H1 (cell line): ENCODE measurements at regions not wholly inside any gene's neighbourhood (a gene's known extent, or its start where the extent isn't known, plus 50 kb on each side); places are given as distances from the start of the nearest gene placed in this dataset.

Source experiments
- CTCF ChIA-PET: fragments of 300-600 bp; sonication (Branson Sonifier 250); formaldehyde crosslinking; loops from one replicate; lab custom pipeline; 2021; ENCODE audit not compliant: partially characterized antibody; lab: Charles Lee
- POLR2A ChIA-PET: fragments of 300-600 bp; sonication (Branson Sonifier 250); formaldehyde crosslinking; loops from one replicate; lab custom pipeline; 2021; ENCODE audit warnings: inconsistent platforms; ENCODE audit not compliant: partially characterized antibody; lab: Charles Lee
- DNase-seq, 2 experiments: peaks; one replicate each; pipeline versions ENCODE4 v3.0.0 to v3.0.0-alpha.2; 2010 to 2022; ENCODE audit warnings: low spot score in 2 of 2, low read depth in 1 of 2, mixed read lengths in 1 of 2
- FAIRE-seq: peaks from 2 replicates; lab custom pipeline; 2011; peaks lifted over from hg19 to GRCh38; lab: Jason Lieb, UNC
- H2AFZ ChIP-seq: 2 replicates; pipeline ENCODE4 v1.8.1; 2012; ENCODE audit warnings: low read length, inconsistent platforms
- H2AK5ac ChIP-seq: 2 replicates; pipeline ENCODE4 v1.6.1; 2013; ENCODE audit warnings: low read depth, low read length
- H2BK120ac ChIP-seq: replicated peaks from 2 replicates; pipeline ENCODE3; 2013; ENCODE audit warnings: low read depth, low read length, inconsistent platforms
- H2BK12ac ChIP-seq: 2 replicates; pipeline ENCODE4 v1.6.1; 2013; ENCODE audit warnings: low read depth, low read length
- H2BK15ac ChIP-seq: 2 replicates; pipeline ENCODE4 v1.6.1; 2013; ENCODE audit warnings: low read length
- H2BK20ac ChIP-seq: 2 replicates; pipeline ENCODE4 v1.6.1; 2013; ENCODE audit warnings: low read length
- H2BK5ac ChIP-seq: 2 replicates; pipeline ENCODE4 v1.6.1; 2013; ENCODE audit warnings: low read depth, low read length
- H3K14ac ChIP-seq: 2 replicates; pipeline ENCODE4 v1.6.1; 2013; ENCODE audit warnings: inconsistent platforms; ENCODE audit not compliant: insufficient read length
- H3K18ac ChIP-seq: 2 replicates; pipeline ENCODE4 v1.6.1; 2013; ENCODE audit warnings: low read length; ENCODE audit errors: extremely low read depth
- H3K23ac ChIP-seq: 2 replicates; pipeline ENCODE4 v1.6.1; 2013; ENCODE audit warnings: inconsistent platforms; ENCODE audit not compliant: insufficient read length
- H3K23me2 ChIP-seq: 2 replicates; pipeline ENCODE4 v1.6.1; 2013; ENCODE audit warnings: low read depth, low read length
- H3K27ac ChIP-seq: 2 replicates; pipeline ENCODE4 v1.6.1; 2011; ENCODE audit warnings: low read depth, low read length, inconsistent platforms
- H3K27me3 ChIP-seq, 4 experiments: replicated peaks in 1 of 4; 1 replicate in 1 of 4; 2 replicates in 3 of 4; pipeline versions ENCODE4 v1.6.1 to v1.8.1; 2011 to 2013; ENCODE audit warnings: low read length in 3 of 4, mild to moderate bottlenecking in 3 of 4, inconsistent platforms in 2 of 4, mixed read lengths in 2 of 4, moderate library complexity in 1 of 4; ENCODE audit not compliant: control insufficient read depth in 3 of 4, insufficient read depth in 3 of 4; ENCODE audit errors: extremely low read depth in 1 of 4
- H3K36me3 ChIP-seq, 4 experiments: 2 replicates each; pipeline versions ENCODE4 v1.6.1 to v1.8.1; 2011 to 2013; ENCODE audit warnings: mild to moderate bottlenecking in 4 of 4, low read length in 3 of 4, moderate library complexity in 2 of 4, control low read depth in 1 of 4, inconsistent platforms in 1 of 4; ENCODE audit not compliant: insufficient read depth in 4 of 4, control insufficient read depth in 2 of 4
- H3K4ac ChIP-seq: replicated peaks from 2 replicates; pipeline ENCODE3; 2013; ENCODE audit warnings: low read length, low read depth, mixed read lengths, inconsistent platforms; ENCODE audit not compliant: insufficient read length
- H3K4me1 ChIP-seq, 4 experiments: replicated peaks in 1 of 4; 1 replicate in 1 of 4; 2 replicates in 3 of 4; pipeline versions ENCODE4 v1.6.1 to v1.8.1; 2011 to 2013; ENCODE audit warnings: low read length in 3 of 4, inconsistent platforms in 2 of 4, mixed read lengths in 1 of 4; ENCODE audit not compliant: insufficient read depth in 4 of 4, control insufficient read depth in 3 of 4
- H3K4me2 ChIP-seq, 2 experiments: 2 replicates each; pipeline versions ENCODE4 v1.6.1 to v1.8.1; 2011 to 2013; ENCODE audit warnings: low read depth in 2 of 2, low read length in 2 of 2, control low read depth in 1 of 2, inconsistent platforms in 1 of 2, mild to moderate bottlenecking in 1 of 2; ENCODE audit not compliant: insufficient read depth in 1 of 2
- H3K4me3 ChIP-seq, 4 experiments: fragments of 200-600, 300-600 bp in 1 of 4; sonication (generic), shearing (Covaris generic), sonication (Bioruptor Twin) in 1 of 4; 2 replicates each; pipeline versions ENCODE4 v1.5.1 to v1.8.1; 2011 to 2016; ENCODE audit warnings: low read length in 4 of 4, low read depth in 3 of 4, control low read depth in 2 of 4, inconsistent platforms in 2 of 4, mild to moderate bottlenecking in 2 of 4, mixed read lengths in 1 of 4, moderate library complexity in 1 of 4; ENCODE audit not compliant: insufficient read depth in 2 of 4; ENCODE audit errors: extremely low read depth in 1 of 4
- H3K56ac ChIP-seq: replicated peaks from 2 replicates; pipeline ENCODE3; 2013; ENCODE audit warnings: low read depth, mild to moderate bottlenecking, mixed read lengths, low read length, inconsistent platforms; ENCODE audit not compliant: insufficient read length
- H3K79me1 ChIP-seq: 2 replicates; pipeline ENCODE4 v1.6.1; 2013; ENCODE audit warnings: low read depth, low read length, control low read depth
- H3K79me2 ChIP-seq, 2 experiments: 2 replicates each; pipeline versions ENCODE4 v1.6.1 to v1.8.1; 2012 to 2013; ENCODE audit warnings: low read length in 2 of 2, mild to moderate bottlenecking in 2 of 2, inconsistent platforms in 1 of 2; ENCODE audit not compliant: insufficient read depth in 2 of 2, control insufficient read depth in 1 of 2
- H3K9ac ChIP-seq, 4 experiments: replicated peaks in 1 of 4; 1 replicate in 1 of 4; 2 replicates in 3 of 4; pipeline versions ENCODE4 v1.6.1 to v1.8.1; 2011 to 2013; ENCODE audit warnings: low read depth in 3 of 4, low read length in 3 of 4, control low read depth in 2 of 4, mild to moderate bottlenecking in 2 of 4, moderate library complexity in 2 of 4, inconsistent platforms in 1 of 4; ENCODE audit errors: extremely low read depth in 1 of 4
- H3K9me3 ChIP-seq, 2 experiments: 2 replicates each; pipeline versions ENCODE4 v1.6.1 to v1.8.1; 2012 to 2013; ENCODE audit warnings: mild to moderate bottlenecking in 2 of 2, moderate library complexity in 2 of 2, control low read depth in 1 of 2, inconsistent platforms in 1 of 2, low read depth in 1 of 2, low read length in 1 of 2, mixed read lengths in 1 of 2; ENCODE audit not compliant: insufficient read depth in 2 of 2
- H4K20me1 ChIP-seq, 2 experiments: replicated peaks in 1 of 2; 2 replicates each; pipeline versions ENCODE3 to v1.8.1; 2011 to 2013; ENCODE audit warnings: inconsistent platforms in 2 of 2, low read length in 2 of 2, mild to moderate bottlenecking in 1 of 2; ENCODE audit not compliant: insufficient read depth in 2 of 2, control insufficient read depth in 1 of 2
- H4K5ac ChIP-seq: 2 replicates; pipeline ENCODE4 v1.6.1; 2013; ENCODE audit warnings: low read length, low read depth, mixed read lengths, inconsistent platforms; ENCODE audit not compliant: insufficient read length
- H4K8ac ChIP-seq: 2 replicates; pipeline ENCODE4 v1.8.0; 2013; ENCODE audit warnings: mild to moderate bottlenecking, moderate library complexity, low read length, inconsistent platforms; ENCODE audit not compliant: insufficient read depth; ENCODE audit errors: extremely low read depth
- H4K91ac ChIP-seq: replicated peaks from 2 replicates; pipeline ENCODE3; 2013; ENCODE audit warnings: low read length, mixed read lengths, inconsistent platforms; ENCODE audit not compliant: insufficient read length
- BRCA1 ChIP-seq: IDR thresholded peaks from 2 replicates; pipeline ENCODE4 v1.6.1; 2012; ENCODE audit warnings: low read depth, low read length, improper control_type of control experiment
- FOSL1 ChIP-seq: IDR thresholded peaks from 2 replicates; pipeline ENCODE4 v1.6.1; 2011; ENCODE audit warnings: mild to moderate bottlenecking, low read depth, low read length, moderate library complexity; ENCODE audit not compliant: insufficient read depth
- HDAC2 ChIP-seq, 2 experiments: fragments of 300-600 bp in 1 of 2; sonication (generic) in 1 of 2; IDR thresholded peaks; 2 replicates each; pipeline ENCODE4 v1.6.1; 2011 to 2012; ENCODE audit warnings: low read depth in 2 of 2, low read length in 2 of 2, mild to moderate bottlenecking in 2 of 2, moderate library complexity in 2 of 2, borderline replicate concordance in 1 of 2, inconsistent platforms in 1 of 2
- JUN ChIP-seq: IDR thresholded peaks from 2 replicates; pipeline ENCODE4 v1.6.1; 2011; ENCODE audit warnings: low read depth, mild to moderate bottlenecking, improper control_type of control experiment, low read length
- JUND ChIP-seq: IDR thresholded peaks from 2 replicates; pipeline ENCODE4 v1.6.1; 2011; ENCODE audit warnings: mild to moderate bottlenecking, improper control_type of control experiment, low read length
- RXRA ChIP-seq: IDR thresholded peaks from 2 replicates; pipeline ENCODE4 v1.6.1; 2011; ENCODE audit warnings: low read depth, mild to moderate bottlenecking, low read length, moderate library complexity; ENCODE audit not compliant: insufficient read depth
- TAF7 ChIP-seq: optimal IDR thresholded peaks from 2 replicates; pipeline ENCODE3; 2011; ENCODE audit warnings: low read depth, mild to moderate bottlenecking, inconsistent platforms, low read length, moderate library complexity, borderline replicate concordance
- ZNF274 ChIP-seq: IDR thresholded peaks from 2 replicates; pipeline ENCODE4 v1.7.0; 2012; ENCODE audit warnings: low read length, borderline replicate concordance; ENCODE audit errors: extremely low read depth
- WGBS, 2 experiments: shearing (Covaris generic) in 1 of 2; methylation state at CpG; one replicate each; pipeline versions ENCODE4 v1.1.6 to v1.1.7; 2013 to 2015; ENCODE audit warnings: low lambda C conversion rate in 2 of 2, mixed read lengths in 2 of 2, inconsistent platforms in 1 of 2, low coverage in 1 of 2, missing lambda C conversion rate in 1 of 2; ENCODE audit not compliant: insufficient replicate concordance in 2 of 2, insufficient coverage in 1 of 2, insufficient read length in 1 of 2; ENCODE audit errors: extremely low coverage in 1 of 2, missing lambda C conversion rate in 1 of 2; 5-methylcytosine and 5-hydroxymethylcytosine counted together

GRCh38 chr4:123621072-123621705, 224.6 kb downstream of the SPRY1 start:
- 90% methylated on average over 5 of the region's 5 CpGs; no CpG with 5 or more reads in 1 of the 2 experiments for WGBS, 2 experiments
- DNase-seq = no peak
- no peak for FAIRE-seq

More at GRCh38 chr4:123621072-123621705, 224.6 kb downstream of the SPRY1 start:
- Histone ChIP-seq H3K23ac (no peak overlapping the region), H3K79me2 (no peaks in the 10 kb centered on the region), H3K4ac (no peak overlapping the region), H3K4me2 (no peak overlapping the region), H4K20me1 (no peaks in the 10 kb centered on the region), H3K36me3 (no peaks in the 10 kb centered on the region), H3K23me2 (no peaks in the 10 kb centered on the region), H3K9ac (no peak overlapping the region), H2BK12ac (no peak overlapping the region), H3K79me1 (no peaks in the 10 kb centered on the region), H2AFZ (no peak overlapping the region), H4K5ac (no peak overlapping the region), H3K27ac (no peak overlapping the region), H3K18ac (no peak overlapping the region), H2BK120ac (no peak overlapping the region), H3K4me3 (no peak overlapping the region), H3K4me1 (no peaks in the 10 kb centered on the region), H3K9me3 (no peaks in the 10 kb centered on the region), H2BK5ac (no peak overlapping the region), H3K14ac (no peak overlapping the region), H2BK15ac (no peak overlapping the region), H4K91ac (no peak overlapping the region), H3K27me3 (no peaks in the 10 kb centered on the region), H2AK5ac (no peak overlapping the region), H4K8ac (no peak overlapping the region), H2BK20ac (no peak overlapping the region), H3K56ac (no peak overlapping the region)
- ChIA-PET POLR2A (interaction anchor here (0.6 kb wide), 1 partner anchor 233 kb away, joined by 3 read pairs; no protein-coding TSS in a partner anchor), CTCF (interaction anchor here (0.5 to 1.0 kb wide), 4 partner anchors 18 to 320 kb away, joined by 3 read pairs; no protein-coding TSS in a partner anchor)
- TF ChIP-seq JUND (no peak), HDAC2 (IDR thresholded peaks at IDR 0.05; ENCODE audit: borderline replicate concordance in 1 of 2, low read depth in 2 of 2, low read length in 2 of 2) (no peak), ZNF274 (no peak), BRCA1 (no peak), TAF7 (no peak), JUN (no peak), RXRA (no peak), FOSL1 (no peak)
